ENCODE measurements at regions not wholly inside any gene's neighbourhood (a gene's known extent, or its start where the extent isn't known, plus 50 kb on each side); places are given as distances from the start of the nearest gene placed in this dataset.

DNA sequence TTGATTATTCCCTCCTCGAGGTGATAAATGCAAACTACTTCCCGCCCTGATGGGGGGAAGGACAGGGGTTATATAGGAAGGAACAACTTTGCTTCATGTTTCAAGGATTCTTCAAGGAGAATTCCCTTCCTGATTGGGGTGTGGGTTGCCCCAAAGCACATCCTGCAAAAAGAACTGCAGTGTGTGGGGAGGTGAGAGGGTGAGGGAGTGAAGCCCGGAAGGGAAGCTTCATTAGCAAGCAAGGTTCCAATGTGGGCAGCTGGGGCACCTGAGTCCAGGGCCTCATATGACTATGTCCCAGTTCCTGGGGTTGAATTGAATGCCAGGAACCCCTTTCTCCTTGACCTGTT is 326.0 kb downstream of the MN1 start:
- TF ChIP-seq EZH2 (IDR thresholded peaks at IDR 0.05; ENCODE audit: borderline replicate concordance, low read depth, low read length, poor library complexity, severe bottlenecking) = no peak
- TF ChIP-seq, protein P1, sequence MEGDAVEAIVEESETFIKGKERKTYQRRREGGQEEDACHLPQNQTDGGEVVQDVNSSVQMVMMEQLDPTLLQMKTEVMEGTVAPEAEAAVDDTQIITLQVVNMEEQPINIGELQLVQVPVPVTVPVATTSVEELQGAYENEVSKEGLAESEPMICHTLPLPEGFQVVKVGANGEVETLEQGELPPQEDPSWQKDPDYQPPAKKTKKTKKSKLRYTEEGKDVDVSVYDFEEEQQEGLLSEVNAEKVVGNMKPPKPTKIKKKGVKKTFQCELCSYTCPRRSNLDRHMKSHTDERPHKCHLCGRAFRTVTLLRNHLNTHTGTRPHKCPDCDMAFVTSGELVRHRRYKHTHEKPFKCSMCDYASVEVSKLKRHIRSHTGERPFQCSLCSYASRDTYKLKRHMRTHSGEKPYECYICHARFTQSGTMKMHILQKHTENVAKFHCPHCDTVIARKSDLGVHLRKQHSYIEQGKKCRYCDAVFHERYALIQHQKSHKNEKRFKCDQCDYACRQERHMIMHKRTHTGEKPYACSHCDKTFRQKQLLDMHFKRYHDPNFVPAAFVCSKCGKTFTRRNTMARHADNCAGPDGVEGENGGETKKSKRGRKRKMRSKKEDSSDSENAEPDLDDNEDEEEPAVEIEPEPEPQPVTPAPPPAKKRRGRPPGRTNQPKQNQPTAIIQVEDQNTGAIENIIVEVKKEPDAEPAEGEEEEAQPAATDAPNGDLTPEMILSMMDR (conservative IDR thresholded peaks at IDR 0.05; ENCODE audit: low read depth, low read length) = no peak

All from A673 (cell line).